NT2/D1 (cell line): ENCODE measurements at regions not wholly inside any gene's neighbourhood (a gene's known extent, or its start where the extent isn't known, plus 50 kb on each side); places are given as distances from the start of the nearest gene placed in this dataset.

Experiments
- YY1 ChIP-seq: IDR thresholded peaks from 2 replicates; pipeline ENCODE4 v1.6.1; 2011; ENCODE audit not compliant: insufficient read length, insufficient read depth
- ZNF274 ChIP-seq: IDR thresholded peaks from 2 replicates; pipeline ENCODE4 v1.6.1; 2011; ENCODE audit warnings: mild to moderate bottlenecking, low read depth, low read length

DNA sequence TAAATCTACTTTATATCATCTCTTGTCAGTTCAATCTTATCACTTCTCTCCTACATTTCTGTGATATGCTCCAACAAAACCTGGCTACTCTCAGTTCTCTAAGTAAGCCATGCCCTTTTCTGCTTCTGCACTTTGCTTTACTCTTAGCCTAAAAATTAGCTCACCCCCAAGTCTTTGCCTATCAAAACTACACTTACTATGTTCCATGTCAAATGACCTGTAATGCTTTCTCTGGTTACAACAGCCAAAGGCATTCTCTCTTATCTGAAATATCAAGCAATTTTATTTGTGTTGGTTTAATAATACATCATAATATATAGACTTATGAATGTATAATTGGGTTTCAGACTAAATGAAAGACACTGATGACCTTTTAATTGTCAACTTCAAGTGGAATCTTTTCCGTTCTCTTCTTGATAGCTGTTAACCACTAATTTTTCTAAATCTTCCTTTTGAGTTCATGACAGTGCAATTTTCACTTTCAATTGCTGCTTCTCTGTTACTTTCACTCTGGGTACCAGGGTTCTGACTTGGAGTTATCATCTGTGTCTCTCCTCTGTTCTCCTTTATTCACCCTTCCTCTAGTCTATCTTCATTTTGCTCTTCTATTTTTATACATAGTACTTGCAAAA is 619.0 kb upstream of the GOLIM4 start:
- TF ChIP-seq YY1 = no peak
- TF ChIP-seq ZNF274 = no peak
